Spleen (tissue), 7 donors: ENCODE measurements at regions not wholly inside any gene's neighbourhood (a gene's known extent, or its start where the extent isn't known, plus 50 kb on each side); places are given as distances from the start of the nearest gene placed in this dataset.
"Not testable (repeated sequence)": the region's sequence is repeated elsewhere in the genome, so short reads cannot be mapped to it uniquely, and the experiment has no call there.

Experiments
- POLR2AphosphoS5 ChIP-seq, 3 donors: sonication (generic); formaldehyde crosslinking; IDR thresholded peaks; one replicate each; pipeline ENCODE4 v1.5.1; 2017; ENCODE audit warnings: antibody characterized with exemption in 3 of 3
- TF ChIP-seq, protein P1 (sequence below), 11 experiments: fragments of 200-600 bp in 7 of 11; fragments of 450-650 bp in 4 of 11; sonication (generic) in 4 of 11; IDR thresholded peaks in 8 of 11; conservative IDR thresholded peaks in 3 of 11; 1 replicate in 7 of 11; 2 replicates in 4 of 11; pipeline versions ENCODE4 v1.4.0 to v1.8.0; 2016 to 2021; ENCODE audit warnings: antibody characterized with exemption in 11 of 11, inconsistent platforms in 4 of 11, mild to moderate bottlenecking in 1 of 11
- donor health status: DM: no; HTN: no; CAD: no; lungs with moderate emphysema.
- donor health status: DM: no; HTN: no; CAD: no.
- donor health status: DM: no; HTN: no; CAD: no.

DNA sequence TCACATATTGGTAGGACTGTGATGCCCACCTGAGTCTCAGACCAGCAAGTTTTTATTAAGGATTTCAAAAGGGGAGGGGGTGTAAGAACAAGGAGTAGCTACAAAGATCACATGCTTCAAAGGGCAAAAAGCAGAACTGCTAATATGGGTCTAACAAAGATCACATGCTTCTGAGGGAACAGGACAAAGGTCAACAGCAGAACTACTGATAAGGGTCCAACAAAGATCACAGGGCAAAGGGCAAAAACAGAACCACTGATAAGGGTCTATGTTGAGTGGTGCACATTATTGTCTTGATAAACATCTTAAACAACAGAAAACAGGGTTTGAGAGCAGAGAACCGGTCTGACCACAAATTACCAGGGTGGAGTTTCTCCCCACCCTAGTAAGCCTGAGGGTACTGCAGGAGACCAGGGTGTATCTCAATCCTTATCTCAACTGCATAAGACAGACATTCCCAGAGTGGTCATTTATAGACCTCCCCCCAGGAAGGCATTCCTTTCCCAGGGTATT is 214.5 kb upstream of the CHD1 start:
- TF ChIP-seq, protein P1, sequence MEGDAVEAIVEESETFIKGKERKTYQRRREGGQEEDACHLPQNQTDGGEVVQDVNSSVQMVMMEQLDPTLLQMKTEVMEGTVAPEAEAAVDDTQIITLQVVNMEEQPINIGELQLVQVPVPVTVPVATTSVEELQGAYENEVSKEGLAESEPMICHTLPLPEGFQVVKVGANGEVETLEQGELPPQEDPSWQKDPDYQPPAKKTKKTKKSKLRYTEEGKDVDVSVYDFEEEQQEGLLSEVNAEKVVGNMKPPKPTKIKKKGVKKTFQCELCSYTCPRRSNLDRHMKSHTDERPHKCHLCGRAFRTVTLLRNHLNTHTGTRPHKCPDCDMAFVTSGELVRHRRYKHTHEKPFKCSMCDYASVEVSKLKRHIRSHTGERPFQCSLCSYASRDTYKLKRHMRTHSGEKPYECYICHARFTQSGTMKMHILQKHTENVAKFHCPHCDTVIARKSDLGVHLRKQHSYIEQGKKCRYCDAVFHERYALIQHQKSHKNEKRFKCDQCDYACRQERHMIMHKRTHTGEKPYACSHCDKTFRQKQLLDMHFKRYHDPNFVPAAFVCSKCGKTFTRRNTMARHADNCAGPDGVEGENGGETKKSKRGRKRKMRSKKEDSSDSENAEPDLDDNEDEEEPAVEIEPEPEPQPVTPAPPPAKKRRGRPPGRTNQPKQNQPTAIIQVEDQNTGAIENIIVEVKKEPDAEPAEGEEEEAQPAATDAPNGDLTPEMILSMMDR (IDR thresholded peaks at IDR 0.05 in 8 of 11, conservative IDR thresholded peaks at IDR 0.05 in 3 of 11), result not testable (repeated sequence)
- TF ChIP-seq POLR2AphosphoS5 (IDR thresholded peaks at IDR 0.05), result not testable (repeated sequence)
